ENCODE measurements at regions not wholly inside any gene's neighbourhood (a gene's known extent, or its start where the extent isn't known, plus 50 kb on each side); places are given as distances from the start of the nearest gene placed in this dataset.

DNA sequence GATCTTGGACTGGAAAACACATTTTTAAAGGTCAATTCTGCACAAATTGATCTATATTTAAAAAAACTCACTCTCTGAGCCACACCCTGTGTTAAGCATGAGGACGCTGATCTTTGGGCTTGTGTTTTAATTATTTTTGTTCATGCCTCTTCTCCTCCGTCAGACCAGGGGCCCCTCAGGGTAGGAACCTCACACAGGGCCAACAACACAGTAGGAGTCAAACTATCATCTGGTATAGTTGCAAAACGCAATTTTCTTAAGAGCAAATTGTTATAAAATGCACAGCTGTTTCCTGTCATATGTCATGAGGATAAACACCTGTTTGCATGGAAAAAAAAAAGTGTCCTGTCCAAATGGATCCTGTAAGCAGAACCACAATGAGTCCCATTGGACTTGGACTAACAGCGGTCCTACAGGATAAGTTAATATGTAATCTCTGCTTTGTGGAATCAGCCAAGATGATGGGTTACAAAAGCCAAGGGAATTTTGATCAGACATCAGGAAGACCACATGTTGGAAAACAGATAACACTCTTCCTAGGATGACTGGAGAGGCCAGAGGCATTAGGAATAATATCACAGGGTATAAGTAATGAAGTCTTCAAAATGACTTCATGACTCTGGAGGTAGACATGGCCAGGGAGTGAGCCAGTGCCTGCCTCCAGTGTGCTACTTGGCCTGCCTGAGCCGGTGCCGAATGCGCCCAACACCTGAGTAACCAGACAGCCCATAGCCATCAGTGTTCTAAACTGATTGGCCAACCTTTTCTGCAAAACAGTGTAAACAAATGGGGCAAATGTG, 184.9 kb upstream of the ADCY1 start:
- no peak overlapping the region for H3K4me3 ChIP-seq (replicated peaks; ENCODE audit: low read depth, low read length)
- TF ChIP-seq, protein P1, sequence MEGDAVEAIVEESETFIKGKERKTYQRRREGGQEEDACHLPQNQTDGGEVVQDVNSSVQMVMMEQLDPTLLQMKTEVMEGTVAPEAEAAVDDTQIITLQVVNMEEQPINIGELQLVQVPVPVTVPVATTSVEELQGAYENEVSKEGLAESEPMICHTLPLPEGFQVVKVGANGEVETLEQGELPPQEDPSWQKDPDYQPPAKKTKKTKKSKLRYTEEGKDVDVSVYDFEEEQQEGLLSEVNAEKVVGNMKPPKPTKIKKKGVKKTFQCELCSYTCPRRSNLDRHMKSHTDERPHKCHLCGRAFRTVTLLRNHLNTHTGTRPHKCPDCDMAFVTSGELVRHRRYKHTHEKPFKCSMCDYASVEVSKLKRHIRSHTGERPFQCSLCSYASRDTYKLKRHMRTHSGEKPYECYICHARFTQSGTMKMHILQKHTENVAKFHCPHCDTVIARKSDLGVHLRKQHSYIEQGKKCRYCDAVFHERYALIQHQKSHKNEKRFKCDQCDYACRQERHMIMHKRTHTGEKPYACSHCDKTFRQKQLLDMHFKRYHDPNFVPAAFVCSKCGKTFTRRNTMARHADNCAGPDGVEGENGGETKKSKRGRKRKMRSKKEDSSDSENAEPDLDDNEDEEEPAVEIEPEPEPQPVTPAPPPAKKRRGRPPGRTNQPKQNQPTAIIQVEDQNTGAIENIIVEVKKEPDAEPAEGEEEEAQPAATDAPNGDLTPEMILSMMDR (IDR thresholded peaks at IDR 0.05; ENCODE audit: low read length, missing control alignments) = no peak
- no peak for DNase-seq (ENCODE audit: low read depth)

DNA sequence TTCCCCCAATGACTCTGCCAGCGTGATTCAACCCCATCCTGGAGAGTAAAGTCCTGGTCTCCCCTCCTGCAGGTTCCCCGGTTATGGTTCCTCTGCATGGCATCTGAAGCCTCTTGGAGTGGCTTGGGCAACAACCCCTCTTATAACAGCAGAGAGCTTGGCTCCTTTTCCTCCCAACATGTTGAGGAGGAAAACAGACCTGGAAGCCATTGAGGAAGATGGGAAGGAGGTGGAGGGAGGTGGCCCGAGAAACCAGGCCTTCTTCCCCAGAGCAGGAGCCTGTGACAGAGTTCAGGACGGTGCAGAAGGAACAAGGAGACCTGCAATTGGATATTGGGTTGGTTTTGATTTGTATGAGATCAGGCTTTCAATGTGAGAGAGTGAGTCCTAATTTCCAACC, 184.0 kb upstream of the ADCY1 start:
- H3K4me3 ChIP-seq (replicated peaks; ENCODE audit: low read depth, low read length) = no peak overlapping the region
- TF ChIP-seq, protein P1 (IDR thresholded peaks at IDR 0.05; ENCODE audit: low read length, missing control alignments) = no peak
- DNase-seq (ENCODE audit: low read depth) = no peak

DNA sequence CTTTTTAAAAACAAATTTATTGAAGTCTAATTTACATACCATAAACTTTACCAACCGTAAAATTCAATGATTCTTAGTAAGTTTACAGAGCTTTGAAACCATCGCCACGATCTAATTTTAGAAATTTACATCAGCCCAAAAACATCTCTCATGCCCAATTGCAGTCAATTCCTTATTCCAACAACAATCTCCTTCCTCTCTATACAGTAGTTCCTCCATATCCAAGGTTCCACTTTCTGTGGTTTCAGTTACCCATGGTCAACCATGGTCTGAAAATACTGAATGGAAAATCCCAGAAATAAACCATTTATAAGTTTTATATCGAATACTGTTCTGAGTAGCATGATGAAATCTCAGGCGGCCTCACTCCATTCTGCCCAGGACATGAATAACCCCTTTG, 183.4 kb upstream of the ADCY1 start:
- H3K4me3 ChIP-seq (replicated peaks; ENCODE audit: low read depth, low read length) = no peak overlapping the region
- TF ChIP-seq, protein P1 (IDR thresholded peaks at IDR 0.05; ENCODE audit: low read length, missing control alignments) = no peak
- no peak for DNase-seq (ENCODE audit: low read depth)

DNA sequence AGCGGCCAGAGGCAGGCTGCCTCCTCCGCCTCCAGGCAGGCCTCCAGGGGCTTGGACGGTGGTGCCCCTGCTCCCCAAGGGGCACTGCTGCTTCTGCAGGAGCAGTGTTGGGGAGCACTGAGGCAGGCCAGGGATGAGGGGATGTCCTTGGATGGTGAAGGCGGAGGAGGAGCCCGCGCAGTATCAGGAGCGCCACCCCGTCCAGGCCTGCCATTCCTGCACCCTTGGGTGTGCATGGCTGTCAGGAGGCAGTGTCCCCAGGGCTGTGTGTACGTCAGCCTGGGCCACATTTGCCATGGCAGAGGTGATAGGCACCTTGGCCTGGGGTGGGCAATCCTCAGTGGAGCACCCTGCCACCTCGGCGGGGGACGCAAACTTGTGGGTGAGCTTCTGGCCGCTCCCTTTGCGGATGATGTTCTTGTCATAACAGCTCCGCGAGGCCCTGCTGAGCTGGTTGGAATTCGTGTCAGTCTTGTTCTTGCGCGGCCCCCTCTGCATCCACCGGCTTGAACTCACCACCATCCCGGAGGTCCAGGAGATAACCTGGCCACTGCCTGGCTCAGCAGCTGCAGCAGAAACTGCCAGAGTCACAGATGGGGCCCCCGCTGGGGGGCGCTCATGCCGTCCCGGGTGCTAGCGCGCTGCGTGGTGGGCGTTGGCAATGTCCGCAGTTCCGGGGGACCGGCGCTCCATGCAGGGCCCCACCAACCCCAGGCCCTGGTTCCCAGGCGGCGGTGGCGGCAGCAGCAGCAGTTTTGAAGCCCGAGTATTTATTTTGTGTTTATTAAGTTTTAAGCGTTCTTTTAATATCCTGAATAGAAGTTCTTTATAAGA, 182.3 kb upstream of the ADCY1 start:
- TF ChIP-seq, protein P1 (IDR thresholded peaks at IDR 0.05; ENCODE audit: low read length, missing control alignments) = no peak
- no peak for DNase-seq (ENCODE audit: low read depth)
- H3K4me3 ChIP-seq (replicated peaks; ENCODE audit: low read depth, low read length) = no peak overlapping the region

DNA sequence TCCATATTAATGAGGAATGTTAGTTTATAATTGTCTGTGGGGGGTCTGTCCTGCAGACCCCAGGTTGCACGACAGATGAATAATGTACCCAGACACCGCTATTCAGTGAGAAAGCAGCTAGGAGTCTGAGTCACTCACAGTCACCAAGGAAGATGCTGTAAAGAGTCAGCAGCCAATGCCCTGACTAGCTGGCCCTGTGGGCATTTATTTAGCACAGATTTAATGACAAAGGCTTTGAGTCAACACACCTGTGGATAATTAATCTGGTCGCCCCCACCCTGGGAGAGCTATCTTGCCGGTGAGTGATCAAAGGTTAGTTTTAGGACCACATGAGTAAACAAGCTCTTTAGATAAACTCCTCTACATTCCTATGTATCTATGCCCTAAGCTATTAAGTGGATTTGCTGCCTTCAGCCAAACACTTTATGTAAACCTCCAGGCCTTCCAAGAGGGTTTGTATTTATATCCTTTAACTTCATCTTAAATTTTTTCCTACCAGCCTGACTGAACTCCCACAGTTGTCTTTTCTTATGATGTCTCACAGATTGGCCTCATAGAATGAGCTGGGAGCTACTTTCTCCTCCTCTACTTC, 180.0 kb upstream of the ADCY1 start:
- DNase-seq (ENCODE audit: low read depth) = no peak
- TF ChIP-seq, protein P1 (IDR thresholded peaks at IDR 0.05; ENCODE audit: low read length, missing control alignments) = no peak
- H3K4me3 ChIP-seq (replicated peaks; ENCODE audit: low read depth, low read length) = no peak overlapping the region

DNA sequence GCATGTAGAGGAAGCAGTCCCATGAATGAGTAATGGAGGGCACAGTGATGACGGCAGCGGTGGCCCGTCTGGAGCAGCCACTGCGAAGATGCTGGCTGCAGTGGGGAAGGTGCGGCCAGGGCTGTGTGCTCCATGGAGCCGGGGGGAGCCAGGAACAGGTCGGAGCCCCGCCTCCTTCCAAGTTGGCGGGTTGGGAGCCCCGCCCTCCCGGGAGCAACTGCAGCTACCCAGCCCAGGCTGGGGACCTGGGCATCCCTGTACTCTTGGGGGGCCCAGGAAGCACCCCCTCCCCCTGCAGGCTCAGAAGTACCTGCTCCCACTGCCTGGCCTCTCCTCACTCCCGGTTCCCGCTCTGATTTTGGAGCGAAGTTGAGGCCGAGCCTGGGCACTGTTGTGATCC, 175.1 kb upstream of the ADCY1 start:
- H3K4me3 ChIP-seq (replicated peaks; ENCODE audit: low read depth, low read length) = no peak overlapping the region
- TF ChIP-seq, protein P1 (IDR thresholded peaks at IDR 0.05; ENCODE audit: low read length, missing control alignments) = no peak
- no peak for DNase-seq (ENCODE audit: low read depth)
